SKM-1 (cell line): ENCODE measurements at regions not wholly inside any gene's neighbourhood (a gene's known extent, or its start where the extent isn't known, plus 50 kb on each side); places are given as distances from the start of the nearest gene placed in this dataset.

ENCODE experiments used
- DNase-seq: peaks from one replicate; lab custom pipeline; 2025; ENCODE audit not compliant: unreplicated experiment; lab: John Stamatoyannopoulos, UW

DNA sequence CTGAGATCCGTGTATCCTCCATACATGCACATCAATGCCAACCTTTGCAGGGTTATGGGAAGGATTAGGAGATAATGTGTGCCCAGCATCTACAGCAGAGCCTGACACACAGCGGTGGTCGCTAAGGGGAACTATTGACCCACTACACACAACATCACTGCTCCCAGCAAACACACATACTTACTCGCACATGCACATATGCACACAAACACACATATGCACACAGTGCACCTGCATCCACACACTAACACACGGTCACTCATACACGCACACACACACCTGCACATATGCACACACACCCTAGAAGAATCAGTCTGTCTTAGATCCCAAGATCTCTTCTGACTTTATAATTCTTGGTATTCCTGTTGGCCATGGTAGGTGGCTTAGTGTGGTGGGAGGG is 118.3 kb downstream of the GYPC start:
- no peak for DNase-seq

DNA sequence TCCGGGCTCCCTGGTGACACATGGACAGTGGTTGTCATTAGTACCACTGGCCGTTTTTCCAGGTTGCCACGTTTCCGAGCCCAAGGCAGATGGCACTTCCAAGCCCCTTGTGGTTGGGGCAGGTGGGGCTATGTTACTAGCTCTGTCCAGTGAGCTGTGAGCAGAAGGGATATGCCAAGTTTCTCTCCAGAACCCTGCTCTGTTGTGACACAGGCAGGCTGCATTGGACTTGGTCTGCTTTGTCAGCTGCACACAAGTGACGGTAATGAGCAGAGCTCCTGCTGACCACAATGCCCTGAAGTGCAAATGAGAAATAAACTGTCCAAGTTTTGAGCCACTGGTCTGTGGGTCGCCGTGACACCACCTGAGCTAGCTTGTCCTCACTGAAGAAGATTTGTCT is 118.8 kb downstream of the GYPC start:
- no peak for DNase-seq

DNA sequence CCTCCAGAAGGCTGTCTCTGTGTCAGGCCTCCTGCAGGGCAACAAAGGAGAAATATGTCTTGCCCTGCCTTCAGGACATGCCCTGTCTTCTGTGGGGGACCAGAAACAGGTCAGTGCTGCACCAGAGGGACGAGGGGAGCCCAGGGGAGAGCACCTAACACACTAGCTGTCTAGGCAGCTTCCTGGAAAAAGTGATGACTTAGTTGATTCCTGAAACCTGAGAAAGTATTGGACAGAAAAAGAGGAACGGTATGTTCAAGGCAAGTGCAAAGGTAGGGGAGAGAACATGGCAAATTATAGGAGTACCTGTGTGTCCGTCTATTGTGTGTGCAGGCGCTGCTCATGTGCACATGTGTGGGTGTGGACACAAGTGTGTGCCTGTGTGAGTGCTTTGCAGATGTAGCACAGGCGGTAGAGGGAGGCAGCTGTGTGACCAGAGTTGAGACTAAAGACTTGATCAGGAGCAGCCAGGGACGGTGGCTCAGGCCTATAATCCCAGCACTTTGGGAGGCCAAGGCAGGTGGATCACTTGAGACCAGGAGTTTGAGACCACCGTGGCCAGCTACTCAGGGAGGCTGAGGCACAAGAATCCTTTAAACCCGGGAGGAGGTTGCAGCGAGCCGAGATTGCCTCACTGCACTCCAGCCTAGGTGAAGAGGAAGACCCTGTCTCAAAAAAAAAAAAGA is 119.5 kb downstream of the GYPC start:
- DNase-seq, result no peak

DNA sequence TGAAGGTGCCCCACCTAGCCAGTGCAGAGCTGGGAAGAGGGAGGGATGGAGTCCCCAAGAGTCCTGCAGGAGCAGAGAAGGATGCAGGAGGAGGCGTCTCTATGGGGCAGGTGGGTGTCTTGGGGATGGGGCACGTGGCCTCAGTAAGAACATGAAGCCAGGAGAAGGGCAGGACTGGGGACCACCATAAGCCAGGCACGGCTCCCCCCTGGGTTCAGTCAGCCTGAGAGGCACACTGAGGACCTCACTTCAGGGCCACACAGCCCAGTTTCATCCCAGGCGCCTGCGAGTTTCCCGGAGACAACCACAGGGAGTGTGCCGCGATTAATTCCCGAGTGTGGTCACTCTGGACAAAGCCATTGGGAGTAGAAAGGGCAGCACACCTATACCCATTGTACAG is 120.3 kb downstream of the GYPC start:
- no peak for DNase-seq

DNA sequence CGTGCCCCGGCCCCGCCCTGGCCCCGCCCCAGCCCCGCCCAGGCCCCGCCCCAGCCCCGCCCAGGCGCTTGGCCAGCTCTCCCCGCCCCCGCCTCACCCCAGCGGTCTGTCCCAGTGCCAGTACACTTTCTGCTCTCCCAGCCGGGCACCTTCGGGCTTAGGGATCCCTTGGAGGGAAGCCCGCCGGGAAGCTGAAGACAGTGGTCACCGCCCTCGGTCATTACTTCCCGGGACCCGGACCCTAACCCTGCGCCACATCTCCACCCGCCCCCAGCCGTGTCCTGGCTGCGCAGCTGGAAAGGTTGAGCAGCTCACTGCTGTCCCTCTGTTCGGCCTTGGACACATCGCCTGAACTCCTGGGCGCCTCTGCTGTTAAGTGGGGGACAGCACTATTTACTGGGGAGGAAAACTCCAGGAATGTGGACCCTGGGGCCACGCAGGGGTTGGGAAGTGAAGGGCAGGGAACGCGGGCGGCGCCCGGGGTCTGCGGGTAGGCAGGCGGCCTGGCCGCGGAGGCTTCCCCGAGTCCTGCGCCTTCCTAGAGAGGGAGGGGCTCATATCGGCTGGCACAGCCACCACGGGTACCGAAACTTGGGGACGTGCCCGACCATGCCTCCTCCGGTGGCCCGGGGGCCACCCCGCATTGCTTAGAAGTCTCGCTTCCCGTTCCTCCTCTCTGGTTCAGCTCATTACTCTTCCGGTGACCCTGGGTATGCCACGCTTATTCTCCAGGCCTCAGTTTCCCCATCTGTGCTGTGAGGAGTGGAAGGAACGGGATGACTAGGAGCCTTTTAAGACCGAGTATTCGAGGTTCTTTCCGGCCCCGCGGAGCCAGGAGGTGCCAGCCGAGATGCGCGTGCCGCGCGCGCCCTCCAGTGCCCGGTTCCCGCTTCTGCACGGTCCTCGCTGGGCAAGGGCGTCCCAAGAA is 121.0 kb downstream of the GYPC start:
- DNase-seq, result peak; percentile 57

DNA sequence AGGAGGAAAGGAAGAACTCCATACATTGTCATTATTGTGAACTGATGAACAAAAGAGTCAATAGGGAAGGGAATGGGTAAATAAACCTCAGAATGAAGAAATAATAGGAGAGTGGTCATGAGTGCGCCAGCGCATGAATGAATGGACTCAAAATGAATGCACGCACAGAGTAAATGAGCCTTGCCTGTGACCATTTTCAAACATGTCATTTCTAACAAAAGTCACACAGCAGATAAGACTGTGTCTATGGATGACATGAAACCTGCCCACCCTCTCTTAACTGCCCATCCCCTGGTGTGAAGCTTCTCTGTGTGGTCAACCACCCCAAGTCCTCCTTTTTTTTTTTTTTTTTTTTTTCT is 121.1 kb upstream of the TEX51 start:
- no peak for DNase-seq

DNA sequence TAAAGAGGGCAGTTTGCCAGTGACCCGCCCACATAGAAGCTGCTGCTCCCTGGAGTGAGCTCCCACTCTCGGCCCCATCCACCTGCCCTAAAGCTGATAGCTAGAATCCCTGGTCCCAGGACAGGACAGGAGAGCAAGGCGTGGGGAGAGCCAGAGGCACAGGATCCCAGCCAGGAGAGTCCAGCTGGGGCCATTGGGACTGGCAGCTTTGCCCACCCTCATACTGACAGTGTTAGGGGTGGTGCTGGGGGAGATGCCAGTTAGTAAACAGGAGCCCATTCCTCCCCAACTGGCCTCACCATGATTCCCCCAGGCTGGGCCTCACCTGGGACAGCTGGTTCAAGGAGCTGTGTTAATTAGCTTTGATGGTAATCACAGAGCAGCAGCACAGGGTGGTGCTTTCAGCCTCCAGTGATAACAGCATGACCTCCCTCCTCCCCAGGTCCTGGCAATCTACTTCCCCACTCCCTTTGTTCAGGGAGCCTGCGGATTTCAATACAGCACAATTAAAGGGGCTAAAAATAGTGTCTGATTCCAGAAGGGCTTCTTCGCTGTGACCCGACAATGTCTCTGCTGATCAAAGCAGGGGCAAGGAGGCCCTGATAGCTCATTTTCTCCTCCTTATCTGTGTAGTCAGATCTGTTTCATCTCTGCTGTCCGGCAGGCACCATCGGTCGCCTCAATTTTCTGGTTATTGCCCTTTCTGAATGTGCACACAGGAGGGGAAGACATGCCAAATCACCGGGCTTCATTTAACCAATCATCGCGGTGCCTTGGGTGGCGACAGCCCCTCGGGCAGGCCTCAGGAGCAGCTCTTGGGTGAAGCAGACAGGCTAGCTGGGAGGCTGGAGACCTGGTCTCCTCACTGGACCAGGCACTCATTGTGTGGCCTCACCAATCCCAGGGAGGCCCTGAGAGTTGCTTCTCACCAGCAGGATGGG is 119.9 kb upstream of the TEX51 start:
- no peak for DNase-seq

DNA sequence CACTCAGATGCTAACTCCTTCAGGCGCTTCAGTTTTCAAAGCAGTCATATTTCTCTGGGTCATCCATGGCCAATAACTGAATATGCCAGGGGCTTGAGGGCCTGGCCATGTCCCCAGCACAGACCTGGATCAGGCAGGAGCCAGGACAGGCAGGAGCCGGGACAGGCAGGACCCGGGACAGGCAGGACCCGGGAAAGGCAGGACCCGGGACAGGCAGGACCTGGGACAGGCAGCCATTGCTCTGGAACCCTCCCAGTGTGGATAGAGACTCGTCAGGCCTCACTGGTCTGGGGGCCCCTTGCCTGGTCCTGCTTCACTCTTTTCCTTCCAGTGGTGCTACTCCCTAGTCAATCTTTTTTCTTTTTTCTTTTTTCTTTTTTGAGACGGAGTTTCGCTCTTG is 117.5 kb upstream of the TEX51 start:
- DNase-seq, result no peak

DNA sequence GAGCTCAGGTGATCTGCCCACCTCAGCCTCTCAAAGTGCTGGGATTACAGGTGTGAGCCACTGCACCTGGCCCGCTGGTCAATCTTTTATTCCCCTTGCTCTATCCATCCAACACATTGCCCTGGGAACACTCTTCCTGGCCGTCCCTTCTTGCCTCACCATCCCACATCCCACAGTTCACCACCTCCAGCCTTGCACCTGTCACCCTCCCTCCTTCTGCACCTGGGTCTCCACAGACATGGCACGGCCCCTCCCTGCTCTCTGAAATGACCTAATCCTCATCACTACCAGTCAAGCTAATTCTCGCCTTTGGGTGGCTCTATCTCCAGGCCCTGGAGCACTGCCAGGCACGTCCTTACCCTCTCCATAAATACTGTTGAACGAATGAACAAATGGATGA is 116.9 kb upstream of the TEX51 start:
- DNase-seq, result no peak

DNA sequence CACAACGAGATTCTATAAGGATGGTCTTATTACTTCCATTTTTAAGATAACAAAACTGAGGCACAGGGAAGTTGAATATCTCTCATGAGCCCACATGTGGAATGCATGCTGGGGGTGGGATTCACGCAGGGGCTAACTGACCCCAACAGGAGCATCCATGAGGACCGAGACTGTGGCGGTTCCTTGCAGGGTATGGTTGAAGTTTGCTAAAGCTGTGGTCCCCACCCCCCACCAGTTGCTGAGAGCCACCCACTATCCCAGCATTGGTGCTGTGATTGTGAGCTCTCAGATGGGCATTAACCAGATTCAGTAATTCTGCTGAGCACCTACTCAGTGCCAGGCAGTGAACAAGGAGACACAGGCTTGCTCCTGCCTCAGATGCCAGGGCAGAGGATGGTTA is 116.0 kb upstream of the TEX51 start:
- no peak for DNase-seq

DNA sequence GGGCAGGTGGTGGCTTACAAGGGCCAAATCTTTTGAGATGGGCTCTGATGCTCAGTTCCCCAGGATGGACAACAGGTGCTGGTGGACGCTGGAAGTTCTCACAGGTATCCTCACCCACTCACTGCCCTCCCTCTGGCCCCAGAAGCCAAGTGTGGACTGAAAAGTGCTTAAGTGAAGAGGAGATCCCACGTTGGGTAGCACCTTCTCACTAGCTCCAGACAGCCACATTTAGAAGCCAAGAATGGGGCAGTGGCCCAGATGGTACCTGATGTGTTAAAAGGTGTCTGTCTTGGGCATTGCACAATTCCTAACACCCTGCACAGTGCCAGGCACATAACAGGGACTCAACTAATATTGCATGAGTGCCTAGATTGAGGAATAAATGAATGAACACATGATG is 115.3 kb upstream of the TEX51 start:
- no peak for DNase-seq

DNA sequence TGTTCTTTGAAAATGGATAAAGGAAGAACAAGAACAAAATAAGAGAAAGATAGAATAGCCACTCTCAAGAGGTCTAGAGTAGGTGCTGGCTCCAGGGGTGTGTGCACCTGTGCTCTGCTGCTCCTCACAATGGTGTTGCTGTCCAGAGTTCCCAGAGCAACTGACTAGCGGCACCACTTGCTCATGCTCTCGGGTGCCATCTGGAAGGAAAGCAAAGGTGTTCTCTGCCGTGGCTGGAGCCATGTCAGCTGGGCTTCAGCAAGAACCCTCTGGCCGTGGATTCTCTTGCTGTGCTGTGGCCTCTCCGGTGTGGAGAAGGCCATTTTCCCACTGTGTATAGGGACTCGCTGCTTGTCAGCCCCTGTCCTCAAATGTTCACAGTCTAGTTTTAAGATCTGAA is 114.6 kb upstream of the TEX51 start:
- DNase-seq, result no peak

DNA sequence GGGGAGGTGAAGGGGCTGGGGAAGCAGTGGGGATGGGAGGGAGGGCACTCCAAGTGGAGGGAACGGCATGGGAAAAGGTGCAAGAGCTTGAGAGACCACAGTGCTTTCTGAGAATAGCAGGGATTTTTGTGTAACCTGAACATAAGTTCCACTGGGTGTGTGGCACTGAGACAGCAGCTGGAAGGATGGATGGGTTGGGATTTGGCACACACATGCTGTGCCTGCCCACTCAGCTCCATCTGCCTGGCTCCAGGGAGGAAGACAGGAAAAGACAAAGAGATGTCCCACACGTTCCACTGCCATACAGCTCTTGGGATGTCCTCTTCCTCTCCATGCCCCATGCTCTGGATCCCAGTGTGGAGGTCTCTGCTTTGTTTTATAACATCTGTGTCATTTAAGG is 114.1 kb upstream of the TEX51 start:
- no peak for DNase-seq

DNA sequence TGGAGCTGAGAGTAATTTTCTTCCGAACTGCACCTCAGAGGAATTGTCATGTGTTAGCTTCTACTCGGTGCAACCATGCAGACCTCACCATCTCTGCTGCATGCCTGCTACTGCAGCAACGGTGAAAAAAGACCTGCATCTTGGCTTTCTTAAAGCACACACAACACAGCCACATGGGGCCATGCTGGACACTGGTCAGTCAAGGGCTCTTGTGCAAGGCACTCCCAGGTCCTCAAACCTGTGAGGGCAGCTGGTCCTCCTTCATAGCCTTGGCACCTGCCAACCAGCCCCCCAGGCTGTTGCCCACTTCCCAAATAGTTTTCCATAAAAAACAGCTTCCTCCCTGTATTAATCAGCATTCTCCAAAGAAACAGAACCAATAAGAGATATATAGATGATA is 113.5 kb upstream of the TEX51 start:
- no peak for DNase-seq

DNA sequence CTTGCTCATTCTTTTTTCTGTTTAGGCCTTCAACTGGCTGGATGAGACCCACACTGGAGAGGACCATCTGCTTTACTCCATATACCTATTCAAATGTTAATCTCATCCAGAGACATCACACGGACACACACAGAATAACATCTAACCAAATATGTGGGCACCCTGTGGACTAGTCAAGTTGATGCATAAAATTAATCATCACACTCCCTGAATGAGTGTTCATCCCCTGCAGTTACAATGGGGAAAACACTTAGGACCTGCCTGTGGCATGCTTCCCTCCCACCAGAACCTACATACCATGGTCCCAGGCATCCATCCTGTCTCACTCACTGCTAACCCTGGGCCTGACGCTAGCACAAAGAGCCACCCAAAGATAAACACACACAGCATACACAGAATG is 112.8 kb upstream of the TEX51 start:
- no peak for DNase-seq

DNA sequence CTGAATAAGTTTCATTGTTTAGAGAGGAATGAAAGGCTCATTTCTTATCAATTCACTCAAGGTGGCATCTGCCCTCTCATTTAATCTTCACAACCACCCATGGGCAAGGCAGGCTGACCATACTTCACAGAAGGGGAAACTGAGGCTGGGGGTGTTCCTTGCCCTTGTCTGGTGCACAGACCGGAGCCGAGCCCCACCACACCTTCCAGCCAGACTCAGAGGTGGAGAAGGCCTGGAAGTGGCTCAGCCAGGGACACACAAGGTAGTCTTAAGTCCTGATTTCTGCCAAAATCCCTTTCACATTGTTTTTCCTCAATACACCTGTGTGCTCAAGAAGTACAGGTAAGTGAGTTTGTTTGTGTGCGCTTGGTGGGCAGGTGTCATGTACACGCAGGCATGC is 111.9 kb upstream of the TEX51 start:
- no peak for DNase-seq

DNA sequence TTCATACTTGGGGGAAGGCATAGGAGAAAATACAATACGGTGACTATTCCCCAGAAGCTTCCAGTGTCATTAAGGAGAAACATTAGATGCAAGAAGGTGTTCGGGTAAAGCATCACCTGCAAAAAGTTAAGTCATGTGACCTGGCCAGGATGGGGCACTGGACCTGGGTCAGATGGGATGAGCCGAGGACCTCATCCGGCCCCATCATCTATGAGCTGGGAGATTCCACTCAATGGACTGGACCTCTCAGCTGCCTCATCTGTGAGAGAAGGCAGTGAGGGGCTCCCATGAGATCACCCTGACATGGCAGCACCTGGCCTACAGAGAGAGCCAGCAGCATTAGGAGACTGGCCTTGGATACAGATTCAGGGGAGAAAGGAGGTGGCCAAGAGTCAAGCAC is 111.4 kb upstream of the TEX51 start:
- no peak for DNase-seq

DNA sequence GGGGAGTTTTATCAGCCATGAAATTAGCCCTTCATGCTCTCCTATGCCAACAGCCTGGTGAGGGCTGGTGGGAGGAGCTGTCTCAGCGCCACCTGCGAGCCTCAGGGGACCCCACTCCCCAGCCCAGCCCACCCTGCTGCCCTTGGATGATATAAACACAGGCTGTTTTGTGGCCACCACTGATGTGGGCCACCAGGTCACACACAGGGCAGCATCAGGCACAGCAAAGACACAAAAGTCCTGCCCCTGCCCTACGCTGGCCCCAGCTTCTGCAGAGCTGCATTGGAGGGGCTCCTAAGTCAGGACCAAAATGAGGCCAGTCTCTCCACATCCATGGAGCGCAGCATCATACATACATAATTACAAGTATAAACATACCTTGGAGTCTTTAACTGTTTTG is 110.6 kb upstream of the TEX51 start:
- DNase-seq, result no peak

DNA sequence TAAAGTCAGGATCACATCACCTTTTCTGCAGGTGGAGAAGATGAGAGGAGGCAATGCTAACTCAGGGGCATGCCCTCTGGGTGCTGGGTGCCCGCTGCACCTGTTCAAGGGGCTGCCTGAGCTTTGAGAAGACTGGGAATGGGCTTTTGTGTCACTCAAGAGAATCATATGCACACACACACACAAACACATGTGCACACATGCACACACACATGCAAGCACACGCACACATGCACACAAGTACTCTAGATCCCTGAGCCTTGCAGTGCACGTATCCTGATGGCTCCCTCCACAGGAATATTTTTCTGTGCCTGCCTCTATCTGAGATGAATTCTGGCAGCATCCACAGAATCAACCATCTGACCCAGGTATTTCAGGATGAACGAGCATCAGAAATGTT is 110.0 kb upstream of the TEX51 start:
- DNase-seq, result no peak

DNA sequence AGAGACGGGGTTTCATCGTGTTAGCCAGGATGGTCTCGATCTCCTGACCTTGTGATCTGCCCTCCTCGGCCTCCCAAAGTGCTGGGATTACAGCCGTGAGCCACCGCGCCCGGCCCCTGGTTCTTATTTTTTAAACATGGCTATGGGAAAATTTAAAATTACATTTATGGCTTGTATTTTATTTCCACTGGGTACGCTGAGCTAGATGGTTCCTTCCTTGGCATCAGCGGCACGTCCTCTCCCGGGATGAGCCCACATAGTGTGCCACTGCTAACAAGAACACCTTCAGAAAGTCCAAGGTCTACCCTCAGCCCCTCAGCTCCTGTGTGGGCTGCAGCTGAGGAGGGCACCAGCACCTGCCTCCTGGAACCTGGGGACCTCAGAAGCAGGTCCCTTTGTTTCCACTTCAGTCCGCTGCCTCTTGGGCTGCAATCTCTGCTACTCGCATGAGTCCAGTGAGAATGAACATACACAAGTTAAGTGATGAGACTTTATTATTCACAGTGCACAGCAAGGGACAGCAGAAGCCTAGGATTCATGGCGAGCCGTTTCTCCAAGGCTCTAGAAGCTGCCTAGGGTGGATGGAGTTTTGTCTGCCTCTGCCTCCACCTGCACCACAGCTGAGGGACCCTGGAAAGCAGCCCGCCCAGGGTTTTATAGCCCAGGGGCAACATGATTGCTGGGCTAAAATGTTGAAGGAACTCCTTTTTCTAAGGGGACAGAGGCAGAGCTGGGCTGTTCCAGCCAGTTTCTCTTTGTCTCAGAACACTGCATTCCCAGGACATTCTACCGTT is 107.5 kb upstream of the TEX51 start:
- DNase-seq, result no peak

DNA sequence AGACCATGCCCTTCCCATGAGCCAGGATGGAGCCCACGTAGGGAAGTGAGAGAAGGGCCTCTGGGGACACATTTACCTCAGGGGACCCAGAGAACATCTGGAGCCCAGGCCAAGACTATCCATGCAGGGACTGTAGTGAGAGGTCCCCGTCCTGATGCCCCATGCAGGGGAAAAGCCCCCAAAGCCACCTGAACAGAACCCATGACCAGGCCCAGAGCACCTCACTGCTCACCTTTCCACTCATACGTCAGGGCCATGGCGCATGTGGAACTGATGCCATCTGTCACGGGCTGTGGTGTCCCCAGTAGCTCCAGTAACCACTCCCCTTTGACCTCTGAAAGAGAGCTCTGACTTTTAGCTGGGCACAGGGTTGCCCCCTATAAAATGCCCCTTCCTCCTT is 106.5 kb upstream of the TEX51 start:
- DNase-seq, result no peak
